Embryonic facial prominence (tissue), 1 donor: ENCODE measurements at regions not wholly inside any gene's neighbourhood (a gene's known extent, or its start where the extent isn't known, plus 50 kb on each side); places are given as distances from the start of the nearest gene placed in this dataset.
"Not testable (repeated sequence)": the region's sequence is repeated elsewhere in the genome, so short reads cannot be mapped to it uniquely, and the experiment has no call there.

Experiments used
- DNase-seq: peaks from one replicate; pipeline ENCODE4 v3.0.0-alpha.2; 2016; ENCODE audit errors: extremely low spot score

- no peak for DNase-seq
These were observed 74.9 kb downstream of the ANKEF1 start for GRCh38 chr20:10109641-10110040.

GRCh38 chr20:10110151-10110550 is 75.4 kb downstream of the ANKEF1 start:
- DNase-seq = no peak

- no peak for DNase-seq
These were observed 76.6 kb downstream of the ANKEF1 start for GRCh38 chr20:10111139-10111958.

GRCh38 chr20:10111959-10112250 is 77.1 kb downstream of the ANKEF1 start:
- no peak for DNase-seq

- DNase-seq = no peak
These were observed 79.0 kb downstream of the ANKEF1 start for GRCh38 chr20:10113746-10114145.

GRCh38 chr20:10114598-10114997 is 79.8 kb downstream of the ANKEF1 start:
- DNase-seq = no peak

- DNase-seq = no peak
These were observed 80.2 kb downstream of the ANKEF1 start for GRCh38 chr20:10115021-10115420.

GRCh38 chr20:10119336-10119735 is 84.5 kb downstream of the ANKEF1 start:
- DNase-seq = no peak

- DNase-seq = not testable (repeated sequence)
These were observed 90.1 kb downstream of the ANKEF1 start for GRCh38 chr20:10124883-10125282.

GRCh38 chr20:10125757-10126156 is 91.0 kb downstream of the ANKEF1 start:
- DNase-seq = no peak

- no peak for DNase-seq
These were observed 88.9 kb upstream of the SNAP25 start for GRCh38 chr20:10129749-10130148.

GRCh38 chr20:10131732-10132345 is 86.8 kb upstream of the SNAP25 start:
- peak; percentile 58 for DNase-seq

- DNase-seq = no peak
These were observed 86.2 kb upstream of the SNAP25 start for GRCh38 chr20:10132387-10132786.

- no peak for DNase-seq
These were observed 85.1 kb upstream of the SNAP25 start for GRCh38 chr20:10133532-10133931.

- DNase-seq = no peak
These were observed 84.5 kb upstream of the SNAP25 start for GRCh38 chr20:10134176-10134575.

- no peak for DNase-seq
These were observed 83.2 kb upstream of the SNAP25 start for GRCh38 chr20:10135438-10135837.

- no peak for DNase-seq
These were observed 81.6 kb upstream of the SNAP25 start for GRCh38 chr20:10137032-10137431.

GRCh38 chr20:10137533-10137932 is 81.1 kb upstream of the SNAP25 start:
- DNase-seq = no peak

- no peak for DNase-seq
These were observed 61.1 kb upstream of the SNAP25 start for GRCh38 chr20:10157549-10157948.

- DNase-seq = no peak
These were observed 51.6 kb upstream of the SNAP25 start for GRCh38 chr20:10167040-10167439.

GRCh38 chr20:10167594-10167993 is 51.0 kb upstream of the SNAP25 start:
- DNase-seq = no peak
